ENCODE measurements at regions not wholly inside any gene's neighbourhood (a gene's known extent, or its start where the extent isn't known, plus 50 kb on each side); places are given as distances from the start of the nearest gene placed in this dataset.

- no peak for TF ChIP-seq CTCF (conservative IDR thresholded peaks at IDR 0.05; ENCODE audit: low read length)
- no peak for TF ChIP-seq EZH2phosphoT487 (IDR thresholded peaks at IDR 0.05; ENCODE audit: borderline replicate concordance)
Measured at GRCh38 chr2:57965219-57965618, 81.4 kb upstream of the VRK2 start.
